K562 (cell line): ENCODE measurements at regions not wholly inside any gene's neighbourhood (a gene's known extent, or its start where the extent isn't known, plus 50 kb on each side); places are given as distances from the start of the nearest gene placed in this dataset.

Experiments
- ATAC-seq: fragments of 200-7000 bp; cut with Tn5 transposase; 3 replicates; pipeline ENCODE4 v1.9.1; 2020; ENCODE audit warnings: moderate library complexity
- BruUV-seq: library from RNA; stranded (reverse); fragments of 400-500 nt; replicated peaks from 2 replicates; lab custom pipeline; 2021; lab: Mats Ljungman, UMichigan
- CTCF ChIA-PET: fragments of 300-600 bp; formaldehyde crosslinking; extraction: SDS; loops from one replicate; lab custom pipeline; 2021; ENCODE audit warnings: low intra/inter-chr PET ratio; lab: Yijun Ruan, JAX
- POLR2A ChIA-PET: fragments of 300-600, 350-650 bp; sonication (Branson Sonifier 250); formaldehyde crosslinking; extraction: SDS; loops from one replicate; lab custom pipeline; 2021; ENCODE audit warnings: antibody characterized with exemption, inconsistent platforms; lab: Yijun Ruan, JAX
- DNase-seq, 4 experiments: peaks; one replicate each; pipeline versions ENCODE4 v3.0.0 to v3.0.0-alpha.2; 2011 to 2018; ENCODE audit warnings: low spot score in 3 of 4, mixed read lengths in 3 of 4; ENCODE audit errors: extremely low read depth in 1 of 4
- FAIRE-seq: peaks from 2 replicates; lab custom pipeline; 2011; peaks lifted over from hg19 to GRCh38; lab: Jason Lieb, UNC
- H2AFZ ChIP-seq: 2 replicates; pipeline ENCODE4 v1.6.0; 2011; ENCODE audit warnings: low read depth, low read length, control low read depth, inconsistent platforms
- H3K27ac ChIP-seq: fragments of 200-600 bp; 3 replicates; pipeline ENCODE4 v1.8.0; 2011; ENCODE audit warnings: low read depth, mild to moderate bottlenecking, control low read depth, inconsistent platforms, low read length, moderate library complexity, mixed read lengths; ENCODE audit errors: extremely low read depth
- H3K27me3 ChIP-seq, 2 experiments: fragments of 300-600 bp in 1 of 2; 2 replicates in 1 of 2; 3 replicates in 1 of 2; pipeline versions ENCODE4 v1.6.0 to v1.8.0; 2011; ENCODE audit warnings: inconsistent platforms in 2 of 2, low read length in 2 of 2, mild to moderate bottlenecking in 1 of 2, mixed read lengths in 1 of 2, moderate library complexity in 1 of 2; ENCODE audit not compliant: control insufficient read depth in 2 of 2, insufficient read depth in 2 of 2
- H3K36me3 ChIP-seq: fragments of 300-600 bp; 3 replicates; pipeline ENCODE4 v1.8.0; 2011; ENCODE audit warnings: mild to moderate bottlenecking, low read length, inconsistent platforms; ENCODE audit not compliant: control insufficient read depth, insufficient read depth
- H3K4me1 ChIP-seq, 2 experiments: fragments of 200-600 bp in 1 of 2; replicated peaks in 1 of 2; 2 replicates in 1 of 2; 3 replicates in 1 of 2; pipeline versions ENCODE4 v1.5.1 to v1.8.0; 2011; ENCODE audit warnings: inconsistent platforms in 2 of 2, low read length in 2 of 2, mild to moderate bottlenecking in 1 of 2, mixed read lengths in 1 of 2, moderate library complexity in 1 of 2; ENCODE audit not compliant: control insufficient read depth in 2 of 2, insufficient read depth in 2 of 2
- H3K4me2 ChIP-seq: 2 replicates; pipeline ENCODE4 v1.6.1; 2011; ENCODE audit warnings: low read length, control low read depth, inconsistent platforms, mixed read lengths; ENCODE audit not compliant: insufficient read depth
- H3K4me3 ChIP-seq: fragments of 200-600 bp; sonication (generic), shearing (Covaris generic); 2 replicates; pipeline ENCODE4 v1.5.1; 2016; ENCODE audit warnings: control low read depth, inconsistent platforms
- H3K79me2 ChIP-seq: fragments of 200-600 bp; 3 replicates; pipeline ENCODE4 v1.8.0; 2011; ENCODE audit warnings: low read length, inconsistent platforms; ENCODE audit not compliant: control insufficient read depth, insufficient read depth
- H3K9ac ChIP-seq, 2 experiments: 2 replicates each; pipeline versions ENCODE4 v1.6.0 to v1.6.1; 2011; ENCODE audit warnings: low read depth in 2 of 2, low read length in 2 of 2, control low read depth in 1 of 2, inconsistent platforms in 1 of 2, mild to moderate bottlenecking in 1 of 2, mixed read lengths in 1 of 2; ENCODE audit not compliant: insufficient read depth in 1 of 2
- H3K9me1 ChIP-seq: one replicate; pipeline ENCODE4 v1.6.0; 2011; ENCODE audit warnings: inconsistent platforms, mild to moderate bottlenecking, low read length, moderate library complexity; ENCODE audit not compliant: control insufficient read depth, insufficient read depth
- H3K9me3 ChIP-seq: replicated peaks from 2 replicates; pipeline ENCODE4 v1.5.1; 2011; ENCODE audit warnings: low read depth, low read length, inconsistent platforms; ENCODE audit not compliant: control insufficient read depth, insufficient read depth
- H4K20me1 ChIP-seq: replicated peaks from 2 replicates; pipeline ENCODE4 v1.6.1; 2011; ENCODE audit warnings: low read length, inconsistent platforms, mixed read lengths; ENCODE audit not compliant: control insufficient read depth, insufficient read depth
- ASH1L ChIP-seq: fragments of 450-650 bp; IDR thresholded peaks from 2 replicates; pipeline ENCODE4 v1.6.1; 2018; ENCODE audit warnings: borderline replicate concordance, mild to moderate bottlenecking, low read depth; ENCODE audit not compliant: partially characterized antibody
- BRCA1 ChIP-seq, 2 experiments: fragments of 450-650 bp in 1 of 2; sonication (generic) in 1 of 2; formaldehyde crosslinking in 1 of 2; IDR thresholded peaks; 2 replicates each; pipeline versions ENCODE4 v1.5.0 to v1.6.1; 2017 to 2020; ENCODE audit warnings: mild to moderate bottlenecking in 1 of 2, missing genetic modification reagents in 1 of 2
- ELF2 ChIP-seq: fragments of 250-450 bp; sonication (Bioruptor Pico); IDR thresholded peaks from 2 replicates; pipeline ENCODE4 v1.5.0; 2021; ENCODE audit warnings: mild to moderate bottlenecking
- GATAD2A ChIP-seq: fragments of 450-650 bp; IDR thresholded peaks from 2 replicates; pipeline ENCODE4 v1.6.1; 2017
- HNRNPL ChIP-seq: fragments of 200-400 bp; formaldehyde crosslinking; IDR thresholded peaks from 2 replicates; pipeline ENCODE4 v1.6.1; 2017; ENCODE audit warnings: low read depth, mild to moderate bottlenecking, low read length
- KLF6 ChIP-seq: fragments of 250-450 bp; sonication (Bioruptor Pico); IDR thresholded peaks from 2 replicates; pipeline ENCODE4 v1.4.0; 2020; ENCODE audit warnings: mild to moderate bottlenecking, moderate library complexity, borderline replicate concordance
- MAZ ChIP-seq, 2 experiments: fragments of 450-650 bp in 1 of 2; sonication (generic) in 1 of 2; formaldehyde crosslinking; IDR thresholded peaks in 1 of 2; conservative IDR thresholded peaks in 1 of 2; 2 replicates each; pipeline versions ENCODE4 v1.4.0 to v1.5.0; 2020; ENCODE audit warnings: mild to moderate bottlenecking in 1 of 2, missing genetic modification reagents in 1 of 2
- MIER1 ChIP-seq: fragments of 450-650 bp; IDR thresholded peaks from 2 replicates; pipeline ENCODE4 v1.6.1; 2016; ENCODE audit warnings: antibody characterized with exemption, mild to moderate bottlenecking, low read depth
- PHB ChIP-seq: fragments of 250-450 bp; sonication (Bioruptor Pico); IDR thresholded peaks from 2 replicates; pipeline ENCODE4 v1.5.0; 2021
- RHOXF2B ChIP-seq: fragments of 250-450 bp; sonication (Bioruptor Pico); conservative IDR thresholded peaks from 2 replicates; pipeline ENCODE4 v1.5.1; 2021
- ZNF263 ChIP-seq: sonication (generic); formaldehyde crosslinking; IDR thresholded peaks from 2 replicates; pipeline ENCODE4 v1.8.0; 2022; ENCODE audit warnings: mild to moderate bottlenecking, missing genetic modification reagents, borderline replicate concordance
- ZNF407 ChIP-seq: fragments of 450-650 bp; IDR thresholded peaks from 2 replicates; pipeline ENCODE4 v1.6.1; 2016; ENCODE audit warnings: low read depth
- WGBS: fragments of 100-300 bp; shearing (Covaris generic); methylation state at CpG from one replicate; pipeline ENCODE4 v1.1.6; 2016; ENCODE audit warnings: low coverage, mixed read lengths; ENCODE audit not compliant: insufficient coverage; ENCODE audit errors: missing lambda C conversion rate; 5-methylcytosine and 5-hydroxymethylcytosine counted together
- in situ Hi-C: fragments of 300-500 bp; cut with MboI; formaldehyde crosslinking; loops from 4 replicates; pipeline ENCODE4 v1.15.0; 2018; ENCODE audit warnings: inconsistent platforms, mixed read lengths
- intact Hi-C: fragments of 100-400 bp; cut with micrococcal nuclease; formaldehyde crosslinking; loops from 2 replicates; pipeline ENCODE4 v1.14.2; 2022
- TF ChIP-seq, protein P1 (sequence below): sonication (generic); formaldehyde crosslinking; IDR thresholded peaks from 2 replicates; pipeline ENCODE4 v1.4.0; 2020; ENCODE audit warnings: mild to moderate bottlenecking, missing genetic modification reagents

GRCh38 chr1:14535619-14536355 lies 62.7 kb upstream of the KAZN start:
- no peak overlapping the region for H3K9ac ChIP-seq
- ChIA-PET CTCF (no interaction called here), POLR2A (no interaction called here)
- DNase-seq (no peak), FAIRE-seq (no peak), ATAC-seq (no peak)
- 49% methylated on average over 6 of the region's 6 CpGs for WGBS
- H3K27ac ChIP-seq, result no peak overlapping the region
- intact Hi-C loops (loop anchor here (10.0 kb wide), 1 partner anchor 101 kb away; no protein-coding TSS in a partner anchor), in situ Hi-C loops (no loop called here)
- BruUV-seq, result no TSS peak
- H3K4me2 ChIP-seq, result no peak overlapping the region
- H4K20me1 ChIP-seq, result no peaks in the 10 kb centered on the region
- H3K4me3 ChIP-seq, result no peak overlapping the region
- no peaks in the 10 kb centered on the region for H3K36me3 ChIP-seq
- no peaks in the 10 kb centered on the region for H3K27me3 ChIP-seq
- no peaks in the 10 kb centered on the region for H3K79me2 ChIP-seq
- peaks cover 0 to 10% of the 10 kb centered on the region in 2 experiments; a peak in 2 of 5 replicates for H3K4me1 ChIP-seq
- no peaks in the 10 kb centered on the region for H3K9me1 ChIP-seq
- no peaks in the 10 kb centered on the region for H3K9me3 ChIP-seq
- H2AFZ ChIP-seq, result no peak overlapping the region; the same call in 1 of the 2 replicates
- TF ChIP-seq ZNF407 (no peak), BRCA1 (IDR thresholded peaks at IDR 0.05) (no peak), BRCA1 (CRISPR knock-in tag; IDR thresholded peaks at IDR 0.05) (no peak), RHOXF2B (CRISPR knock-in tag) (no peak), HNRNPL (no peak), GATAD2A (no peak), MIER1 (no peak), ZNF263 (CRISPR knock-in tag) (no peak), KLF6 (no peak), ASH1L (no peak), PHB (CRISPR knock-in tag) (no peak), MAZ (CRISPR knock-in tag; conservative IDR thresholded peaks at IDR 0.05 in 1 of 2, IDR thresholded peaks at IDR 0.05 in 1 of 2) (no peak), ELF2 (CRISPR knock-in tag) (no peak)
- TF ChIP-seq, protein P1, sequence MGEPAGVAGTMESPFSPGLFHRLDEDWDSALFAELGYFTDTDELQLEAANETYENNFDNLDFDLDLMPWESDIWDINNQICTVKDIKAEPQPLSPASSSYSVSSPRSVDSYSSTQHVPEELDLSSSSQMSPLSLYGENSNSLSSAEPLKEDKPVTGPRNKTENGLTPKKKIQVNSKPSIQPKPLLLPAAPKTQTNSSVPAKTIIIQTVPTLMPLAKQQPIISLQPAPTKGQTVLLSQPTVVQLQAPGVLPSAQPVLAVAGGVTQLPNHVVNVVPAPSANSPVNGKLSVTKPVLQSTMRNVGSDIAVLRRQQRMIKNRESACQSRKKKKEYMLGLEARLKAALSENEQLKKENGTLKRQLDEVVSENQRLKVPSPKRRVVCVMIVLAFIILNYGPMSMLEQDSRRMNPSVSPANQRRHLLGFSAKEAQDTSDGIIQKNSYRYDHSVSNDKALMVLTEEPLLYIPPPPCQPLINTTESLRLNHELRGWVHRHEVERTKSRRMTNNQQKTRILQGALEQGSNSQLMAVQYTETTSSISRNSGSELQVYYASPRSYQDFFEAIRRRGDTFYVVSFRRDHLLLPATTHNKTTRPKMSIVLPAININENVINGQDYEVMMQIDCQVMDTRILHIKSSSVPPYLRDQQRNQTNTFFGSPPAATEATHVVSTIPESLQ (CRISPR knock-in tag), result no peak
